ENCODE measurements at regions not wholly inside any gene's neighbourhood (a gene's known extent, or its start where the extent isn't known, plus 50 kb on each side); places are given as distances from the start of the nearest gene placed in this dataset.
"Not testable (repeated sequence)": the region's sequence is repeated elsewhere in the genome, so short reads cannot be mapped to it uniquely, and the experiment has no call there.

- no peak for TF ChIP-seq CTCF (IDR thresholded peaks at IDR 0.05; ENCODE audit: insufficient read depth, low read depth, low read length)
- no peak overlapping the region for H3K4me3 ChIP-seq (ENCODE audit: low read depth, low read length)
Observed at GRCh38 chr12:62050785-62051184, 209.4 kb upstream of the USP15 start.

GRCh38 chr12:62069976-62070375, 190.2 kb upstream of the USP15 start:
- DNase-seq (ENCODE audit: low read depth): no peak
- H3K4me3 ChIP-seq (ENCODE audit: low read depth, low read length): no peak overlapping the region
- no peak for TF ChIP-seq CTCF (IDR thresholded peaks at IDR 0.05; ENCODE audit: insufficient read depth, low read depth, low read length)

More at GRCh38 chr12:62050785-62051184, 209.4 kb upstream of the USP15 start:
- no peak for DNase-seq (ENCODE audit: low read depth)

GRCh38 chr12:62073236-62073635, 187.0 kb upstream of the USP15 start:
- H3K4me3 ChIP-seq (ENCODE audit: low read depth, low read length); DNase-seq (ENCODE audit: low read depth): not testable (repeated sequence)

GRCh38 chr12:62075870-62076269, 184.3 kb upstream of the USP15 start:
- TF ChIP-seq CTCF (IDR thresholded peaks at IDR 0.05; ENCODE audit: insufficient read depth, low read depth, low read length): no peak
- DNase-seq (ENCODE audit: low read depth): no peak
- H3K4me3 ChIP-seq (ENCODE audit: low read depth, low read length): no peak overlapping the region

GRCh38 chr12:62078020-62078419, 182.2 kb upstream of the USP15 start:
- H3K4me3 ChIP-seq (ENCODE audit: low read depth, low read length): no peak overlapping the region
- no peak for TF ChIP-seq CTCF (IDR thresholded peaks at IDR 0.05; ENCODE audit: insufficient read depth, low read depth, low read length)
- no peak for DNase-seq (ENCODE audit: low read depth)

- no peak for TF ChIP-seq CTCF (IDR thresholded peaks at IDR 0.05; ENCODE audit: insufficient read depth, low read depth, low read length)
- H3K4me3 ChIP-seq (ENCODE audit: low read depth, low read length): no peak overlapping the region
- no peak for DNase-seq (ENCODE audit: low read depth)
Observed at GRCh38 chr12:62082448-62082847, 177.8 kb upstream of the USP15 start.

- no peak for DNase-seq (ENCODE audit: low read depth)
- no peak for TF ChIP-seq CTCF (IDR thresholded peaks at IDR 0.05; ENCODE audit: insufficient read depth, low read depth, low read length)
- no peak overlapping the region for H3K4me3 ChIP-seq (ENCODE audit: low read depth, low read length)
Observed at GRCh38 chr12:62098132-62098531, 162.1 kb upstream of the USP15 start.
